ENCODE measurements at regions not wholly inside any gene's neighbourhood (a gene's known extent, or its start where the extent isn't known, plus 50 kb on each side); places are given as distances from the start of the nearest gene placed in this dataset.

DNA sequence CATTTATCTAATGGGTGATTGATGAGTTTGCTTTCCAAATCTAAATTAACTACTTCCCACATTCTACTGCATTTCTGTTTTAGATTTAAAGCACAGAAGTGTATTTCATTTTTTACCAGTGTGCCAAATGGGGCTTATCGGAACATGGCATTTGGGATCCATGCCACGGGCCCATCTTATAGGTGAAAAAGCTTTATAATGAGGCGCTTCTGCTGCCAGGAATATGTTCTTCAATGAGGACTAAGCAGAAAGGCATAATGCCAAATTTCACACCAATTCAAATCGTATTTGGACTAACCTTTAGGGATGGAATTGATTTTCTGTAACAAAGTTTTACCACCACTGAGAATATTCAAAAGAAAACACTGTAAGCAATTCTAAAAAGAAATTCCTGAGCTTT is 803.5 kb upstream of the FLRT2 start:
- no peak for TF ChIP-seq EZH2 (IDR thresholded peaks at IDR 0.05; ENCODE audit: borderline replicate concordance, low read length)
- TF ChIP-seq, protein P1, sequence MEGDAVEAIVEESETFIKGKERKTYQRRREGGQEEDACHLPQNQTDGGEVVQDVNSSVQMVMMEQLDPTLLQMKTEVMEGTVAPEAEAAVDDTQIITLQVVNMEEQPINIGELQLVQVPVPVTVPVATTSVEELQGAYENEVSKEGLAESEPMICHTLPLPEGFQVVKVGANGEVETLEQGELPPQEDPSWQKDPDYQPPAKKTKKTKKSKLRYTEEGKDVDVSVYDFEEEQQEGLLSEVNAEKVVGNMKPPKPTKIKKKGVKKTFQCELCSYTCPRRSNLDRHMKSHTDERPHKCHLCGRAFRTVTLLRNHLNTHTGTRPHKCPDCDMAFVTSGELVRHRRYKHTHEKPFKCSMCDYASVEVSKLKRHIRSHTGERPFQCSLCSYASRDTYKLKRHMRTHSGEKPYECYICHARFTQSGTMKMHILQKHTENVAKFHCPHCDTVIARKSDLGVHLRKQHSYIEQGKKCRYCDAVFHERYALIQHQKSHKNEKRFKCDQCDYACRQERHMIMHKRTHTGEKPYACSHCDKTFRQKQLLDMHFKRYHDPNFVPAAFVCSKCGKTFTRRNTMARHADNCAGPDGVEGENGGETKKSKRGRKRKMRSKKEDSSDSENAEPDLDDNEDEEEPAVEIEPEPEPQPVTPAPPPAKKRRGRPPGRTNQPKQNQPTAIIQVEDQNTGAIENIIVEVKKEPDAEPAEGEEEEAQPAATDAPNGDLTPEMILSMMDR (conservative IDR thresholded peaks at IDR 0.05 in 1 of 2, IDR thresholded peaks at IDR 0.05 in 1 of 2; ENCODE audit: extremely low read depth in 1 of 2, insufficient read depth in 1 of 2, low read depth in 1 of 2, low read length in 2 of 2) = no peak

Measured in mammary epithelial cell (primary cell).